Prostate gland (tissue), 2 donors: ENCODE measurements at regions not wholly inside any gene's neighbourhood (a gene's known extent, or its start where the extent isn't known, plus 50 kb on each side); places are given as distances from the start of the nearest gene placed in this dataset.

Experiments used
- DNase-seq: peaks from one replicate; pipeline ENCODE4 v3.0.0-alpha.2; 2019; ENCODE audit warnings: low spot score
- H3K27ac ChIP-seq, 2 donors: fragments of 200-600 bp; sonication (generic); 2 replicates each; pipeline ENCODE4 v1.5.1; 2017 to 2019
- H3K27me3 ChIP-seq: fragments of 200-600 bp; sonication (generic); replicated peaks from 2 replicates; pipeline ENCODE4 v1.5.1; 2019; ENCODE audit not compliant: insufficient read depth
- H3K36me3 ChIP-seq, 2 donors: fragments of 200-600 bp; sonication (generic); 1 replicate in 1 of 2; 2 replicates in 1 of 2; pipeline versions ENCODE4 v1.5.1 to v1.8.1; 2017 to 2019
- H3K4me1 ChIP-seq: fragments of 200-600 bp; sonication (generic); replicated peaks from 2 replicates; pipeline ENCODE4 v1.5.1; 2019
- H3K4me3 ChIP-seq, 2 donors: fragments of 200-600 bp; sonication (generic); 2 replicates each; pipeline ENCODE4 v1.5.1; 2017 to 2019
- H3K9me3 ChIP-seq: fragments of 200-600 bp; sonication (generic); 2 replicates; pipeline ENCODE4 v1.5.1; 2017
- POLR2A ChIP-seq: fragments of 450-650 bp; IDR thresholded peaks from one replicate; pipeline ENCODE4 v1.6.1; 2016; ENCODE audit warnings: antibody characterized with exemption, mild to moderate bottlenecking
- POLR2AphosphoS5 ChIP-seq: sonication (generic); formaldehyde crosslinking; IDR thresholded peaks from one replicate; pipeline ENCODE4 v1.6.1; 2017; ENCODE audit warnings: antibody characterized with exemption
- WGBS: methylation state at CpG from one replicate; pipeline ENCODE4 v1.1.5; 2018; 5-methylcytosine and 5-hydroxymethylcytosine counted together
- intact Hi-C: fragments of 100-400 bp; cut with DNase I; formaldehyde crosslinking; loops from one replicate; pipeline ENCODE4 v1.14.2; 2022
- TF ChIP-seq, protein P1 (sequence below), 4 experiments: fragments of 200-600 bp in 2 of 4; fragments of 450-650 bp in 2 of 4; sonication (generic) in 2 of 4; IDR thresholded peaks; 1 replicate in 3 of 4; 2 replicates in 1 of 4; pipeline ENCODE4 v1.5.1; 2016 to 2019; ENCODE audit warnings: antibody characterized with exemption in 4 of 4, mild to moderate bottlenecking in 2 of 4, moderate library complexity in 2 of 4

DNA sequence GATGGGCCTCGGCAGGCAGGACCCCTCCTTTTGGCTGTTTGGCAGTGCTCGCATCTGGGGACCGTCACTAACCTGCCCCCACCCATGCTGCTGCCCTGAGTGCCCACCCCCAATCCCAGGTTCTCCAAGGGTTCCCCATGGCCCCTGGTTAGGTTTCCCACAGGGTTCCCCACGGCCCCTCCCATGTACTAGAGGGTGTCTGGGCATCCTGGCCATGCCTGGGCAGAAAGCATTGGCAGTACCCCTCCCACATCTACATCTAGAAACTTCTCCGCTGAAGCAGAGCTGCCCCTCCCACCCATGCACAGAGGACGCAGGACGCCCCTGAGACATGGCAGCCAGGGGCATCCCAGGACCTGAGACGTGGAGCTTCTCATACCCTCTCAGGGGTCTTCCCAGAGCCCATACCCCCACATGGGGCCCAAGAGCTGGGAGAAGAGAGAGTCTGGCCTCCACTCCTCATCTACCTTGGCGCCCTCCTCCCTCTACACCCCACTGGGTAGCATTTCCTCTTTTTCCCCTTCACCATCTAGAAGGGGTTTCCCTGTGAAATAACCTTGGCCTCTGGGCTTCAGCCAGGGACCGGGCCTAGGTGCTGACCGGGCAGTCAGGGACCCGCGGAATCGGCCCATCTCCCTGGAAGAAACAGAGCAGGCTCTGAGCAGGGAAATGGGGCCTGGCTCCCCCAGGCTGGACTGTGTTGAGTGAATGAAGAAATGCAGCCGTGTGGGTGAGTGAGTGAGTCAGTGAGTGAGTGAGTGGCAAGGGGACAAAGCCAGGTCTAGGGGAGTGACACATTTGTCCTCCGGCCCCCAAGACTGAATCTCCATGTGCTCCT lies 987.3 kb downstream of the BRD1 start:
- 87% methylated on average over 15 of the region's 16 CpGs for WGBS
- DNase-seq = no peak
- Histone ChIP-seq H3K27me3 (peaks cover 6% of the 10 kb centered on the region), H3K9me3 (no peaks in the 10 kb centered on the region), H3K27ac (no peak overlapping the region), H3K4me1 (no peaks in the 10 kb centered on the region), H3K4me3 (no peak overlapping the region), H3K36me3 (no peaks in the 10 kb centered on the region)
- intact Hi-C loops = no loop called here
- no peak for TF ChIP-seq POLR2AphosphoS5
- TF ChIP-seq, protein P1, sequence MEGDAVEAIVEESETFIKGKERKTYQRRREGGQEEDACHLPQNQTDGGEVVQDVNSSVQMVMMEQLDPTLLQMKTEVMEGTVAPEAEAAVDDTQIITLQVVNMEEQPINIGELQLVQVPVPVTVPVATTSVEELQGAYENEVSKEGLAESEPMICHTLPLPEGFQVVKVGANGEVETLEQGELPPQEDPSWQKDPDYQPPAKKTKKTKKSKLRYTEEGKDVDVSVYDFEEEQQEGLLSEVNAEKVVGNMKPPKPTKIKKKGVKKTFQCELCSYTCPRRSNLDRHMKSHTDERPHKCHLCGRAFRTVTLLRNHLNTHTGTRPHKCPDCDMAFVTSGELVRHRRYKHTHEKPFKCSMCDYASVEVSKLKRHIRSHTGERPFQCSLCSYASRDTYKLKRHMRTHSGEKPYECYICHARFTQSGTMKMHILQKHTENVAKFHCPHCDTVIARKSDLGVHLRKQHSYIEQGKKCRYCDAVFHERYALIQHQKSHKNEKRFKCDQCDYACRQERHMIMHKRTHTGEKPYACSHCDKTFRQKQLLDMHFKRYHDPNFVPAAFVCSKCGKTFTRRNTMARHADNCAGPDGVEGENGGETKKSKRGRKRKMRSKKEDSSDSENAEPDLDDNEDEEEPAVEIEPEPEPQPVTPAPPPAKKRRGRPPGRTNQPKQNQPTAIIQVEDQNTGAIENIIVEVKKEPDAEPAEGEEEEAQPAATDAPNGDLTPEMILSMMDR (IDR thresholded peaks at IDR 0.05) = no peak
- TF ChIP-seq POLR2A = no peak

DNA sequence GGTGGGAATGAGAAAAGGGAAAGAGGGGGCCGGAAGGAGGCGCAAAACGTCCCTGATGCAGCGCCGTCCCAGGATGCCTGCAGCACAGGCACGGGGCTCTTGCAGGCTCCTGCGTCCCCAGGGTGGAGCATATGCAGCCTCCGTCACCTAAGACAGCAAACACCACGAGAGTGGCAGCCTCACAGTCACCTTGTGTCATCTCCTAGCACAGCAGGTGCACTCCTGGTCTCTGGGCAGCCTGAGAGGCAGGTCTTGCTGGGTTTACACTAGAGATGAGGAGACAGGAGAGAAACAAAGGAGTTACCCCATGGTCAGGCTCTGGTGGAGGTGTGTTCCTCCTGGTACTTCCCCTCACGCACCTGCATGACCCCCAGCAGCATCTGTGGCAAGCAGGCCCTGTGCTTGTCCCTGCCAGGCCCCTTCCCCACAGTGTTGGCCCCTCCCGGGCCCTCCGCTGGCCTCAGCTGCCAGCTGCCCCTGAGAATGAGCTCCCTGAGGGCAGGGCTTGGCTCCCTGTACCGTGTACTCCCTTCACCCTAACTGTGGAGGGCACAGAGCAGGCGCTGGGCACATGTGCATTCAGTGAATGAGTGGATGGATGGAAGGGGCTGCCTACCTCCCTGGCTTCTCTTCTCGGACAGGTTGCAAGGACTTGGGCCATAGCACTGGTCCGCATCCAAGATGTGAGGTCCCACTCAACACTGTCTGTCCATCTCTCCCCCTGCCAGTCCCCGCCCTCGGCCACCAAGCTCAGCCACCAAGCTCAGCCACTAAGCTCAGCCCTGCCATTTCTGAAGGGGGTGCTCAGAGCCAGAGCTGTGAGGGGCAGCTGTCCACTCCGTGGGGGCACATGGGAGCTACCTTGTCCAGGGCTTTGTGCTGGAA lies 988.6 kb downstream of the BRD1 start:
- H3K27ac ChIP-seq = no peak overlapping the region
- TF ChIP-seq POLR2A = no peak
- 69% methylated on average over 19 of the region's 19 CpGs for WGBS
- DNase-seq = no peak
- peaks cover 6% of the 10 kb centered on the region for H3K27me3 ChIP-seq
- no peaks in the 10 kb centered on the region for H3K4me1 ChIP-seq
- H3K36me3 ChIP-seq = no peaks in the 10 kb centered on the region
- H3K4me3 ChIP-seq = no peak overlapping the region
- intact Hi-C loops = no loop called here
- no peaks in the 10 kb centered on the region for H3K9me3 ChIP-seq

DNA sequence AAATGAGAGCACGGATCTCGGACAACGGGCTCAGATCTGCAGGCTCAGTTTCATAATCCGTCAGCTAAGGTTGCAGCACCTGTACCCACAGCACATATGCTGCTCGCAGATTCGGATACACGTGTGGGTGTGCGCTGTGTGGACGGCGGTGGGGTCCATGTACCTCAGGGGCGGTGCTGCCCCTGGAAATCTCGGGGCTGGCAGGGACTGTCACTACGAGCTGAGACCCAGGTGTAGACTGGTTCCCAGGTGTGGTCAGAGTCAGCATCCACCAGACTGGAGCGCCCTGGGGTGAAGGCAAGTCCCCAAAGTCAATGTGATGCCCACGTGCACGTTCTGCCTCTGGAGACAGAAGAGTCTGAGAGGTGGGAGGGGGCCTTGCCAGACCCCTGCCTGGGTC lies 989.3 kb downstream of the BRD1 start:
- Histone ChIP-seq H3K27ac (no peak overlapping the region), H3K27me3 (peaks cover 6% of the 10 kb centered on the region), H3K4me1 (no peaks in the 10 kb centered on the region), H3K4me3 (no peak overlapping the region), H3K9me3 (no peaks in the 10 kb centered on the region), H3K36me3 (no peaks in the 10 kb centered on the region)
- 79% methylated on average over 16 of the region's 16 CpGs for WGBS
- TF ChIP-seq POLR2A (no peak), POLR2AphosphoS5 (no peak)
- TF ChIP-seq, protein P1 (IDR thresholded peaks at IDR 0.05) = no peak
- intact Hi-C loops = no loop called here
- DNase-seq = no peak

- no peaks in the 10 kb centered on the region for H3K36me3 ChIP-seq
- H3K9me3 ChIP-seq = no peaks in the 10 kb centered on the region
- H3K27me3 ChIP-seq = peaks cover 2% of the 10 kb centered on the region
- TF ChIP-seq, protein P1 (IDR thresholded peaks at IDR 0.05) = no peak
- no peak for TF ChIP-seq POLR2A
- no peak for TF ChIP-seq POLR2AphosphoS5
- WGBS = 79% methylated on average over 16 of the region's 16 CpGs
- intact Hi-C loops = no loop called here
- no peak overlapping the region for H3K27ac ChIP-seq
- H3K4me3 ChIP-seq = no peak overlapping the region
- H3K4me1 ChIP-seq = no peaks in the 10 kb centered on the region
- DNase-seq = no peak
Observed at GRCh38 chr22:48837341-48837935, 990.2 kb downstream of the BRD1 start.

GRCh38 chr22:48836673-48837340 lies 990.9 kb downstream of the BRD1 start:
- no peak overlapping the region for H3K27ac ChIP-seq
- TF ChIP-seq POLR2AphosphoS5 (no peak), POLR2A (no peak)
- TF ChIP-seq, protein P1 (IDR thresholded peaks at IDR 0.05) = no peak
- no peaks in the 10 kb centered on the region for H3K9me3 ChIP-seq
- H3K36me3 ChIP-seq = no peaks in the 10 kb centered on the region
- intact Hi-C loops = no loop called here
- no peaks in the 10 kb centered on the region for H3K4me1 ChIP-seq
- no peak overlapping the region for H3K4me3 ChIP-seq
- 78% methylated on average over 19 of the region's 19 CpGs for WGBS
- DNase-seq = no peak
- H3K27me3 ChIP-seq = peaks cover 2% of the 10 kb centered on the region
